ENCODE measurements at regions not wholly inside any gene's neighbourhood (a gene's known extent, or its start where the extent isn't known, plus 50 kb on each side); places are given as distances from the start of the nearest gene placed in this dataset.

DNA sequence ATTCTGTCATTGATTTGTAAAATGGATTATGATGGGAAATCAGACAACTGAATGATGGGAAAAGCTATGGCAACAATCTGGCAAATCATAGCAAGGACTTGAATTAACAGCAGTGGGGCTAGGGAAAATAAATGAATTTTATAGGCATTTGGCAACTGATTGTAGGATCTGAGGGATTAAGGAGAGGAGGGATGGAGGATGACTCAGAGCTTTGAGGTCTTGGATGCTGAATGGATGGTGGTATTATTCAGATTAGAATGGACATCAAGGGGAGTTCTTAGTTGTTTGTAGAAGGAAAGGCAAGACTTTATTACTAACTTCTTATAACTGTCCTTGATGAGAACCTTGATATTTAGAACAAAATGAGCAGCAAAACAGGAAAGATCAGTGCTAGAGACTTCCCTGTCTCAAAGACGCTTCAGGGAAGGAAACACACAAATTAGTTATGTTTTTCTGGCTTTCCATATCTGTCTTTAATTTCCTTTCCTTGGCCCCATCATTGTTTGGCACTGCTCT, 51.4 kb upstream of the HHIP start:
- Histone ChIP-seq H3K9ac (ENCODE audit: low read depth in 1 of 2, low read length in 2 of 2) (no peak overlapping the region), H3K9me3 (ENCODE audit: control insufficient read depth in 2 of 2, low read length in 2 of 2) (no peaks in the 10 kb centered on the region), H3K4me1 (ENCODE audit: control insufficient read depth in 2 of 2, insufficient read depth in 2 of 2, low read length in 2 of 2) (peaks cover 0 to 2% of the 10 kb centered on the region in 2 donors), H3K36me3 (ENCODE audit: control insufficient read depth in 2 of 2, insufficient read depth in 2 of 2, low read length in 2 of 2) (no peaks in the 10 kb centered on the region), H3K27me3 (ENCODE audit: control insufficient read depth in 2 of 2, insufficient read depth in 2 of 2, low read length in 2 of 2) (no peaks in the 10 kb centered on the region), H3K27ac (ENCODE audit: low read depth in 2 of 2, low read length in 2 of 2) (no peak overlapping the region), H3K4me3 (ENCODE audit: low read length in 2 of 2) (no peak overlapping the region)

GRCh38 chr4:144595681-144596080, 50.3 kb upstream of the HHIP start:
- Histone ChIP-seq H3K4me3 (ENCODE audit: low read length in 2 of 2) (no peak overlapping the region), H3K27me3 (ENCODE audit: control insufficient read depth in 2 of 2, insufficient read depth in 2 of 2, low read length in 2 of 2) (no peaks in the 10 kb centered on the region), H3K27ac (ENCODE audit: low read depth in 2 of 2, low read length in 2 of 2) (no peak overlapping the region), H3K9ac (ENCODE audit: low read depth in 1 of 2, low read length in 2 of 2) (no peak overlapping the region), H3K4me1 (ENCODE audit: control insufficient read depth in 2 of 2, insufficient read depth in 2 of 2, low read length in 2 of 2) (peaks cover 0 to 2% of the 10 kb centered on the region in 2 donors), H3K36me3 (ENCODE audit: control insufficient read depth in 2 of 2, insufficient read depth in 2 of 2, low read length in 2 of 2) (no peaks in the 10 kb centered on the region), H3K9me3 (ENCODE audit: control insufficient read depth in 2 of 2, low read length in 2 of 2) (no peaks in the 10 kb centered on the region)
